PC-3 (cell line): ENCODE measurements at regions not wholly inside any gene's neighbourhood (a gene's known extent, or its start where the extent isn't known, plus 50 kb on each side); places are given as distances from the start of the nearest gene placed in this dataset.
A peak's percentile ranks its signal among the peaks of the same experiment; 100 is the strongest.

Experiments used
- ATAC-seq: fragments of 200-7000 bp; cut with Tn5 transposase; 2 replicates; pipeline ENCODE4 v1.9.1; 2020; ENCODE audit warnings: mild to moderate bottlenecking, moderate library complexity
- BruUV-seq: library from RNA; stranded (reverse); fragments of 400-500 nt; replicated peaks from 2 replicates; lab custom pipeline; 2021; lab: Mats Ljungman, UMichigan
- CTCF ChIA-PET: fragments of 300-600 bp; sonication (Branson Sonifier 250); formaldehyde crosslinking; loops from one replicate; lab custom pipeline; 2022; ENCODE audit warnings: antibody characterized with exemption; lab: Charles Lee
- POLR2A ChIA-PET: fragments of 300-600 bp; sonication (Branson Sonifier 250); formaldehyde crosslinking; loops from one replicate; lab custom pipeline; 2022; ENCODE audit warnings: antibody characterized with exemption; ENCODE audit not compliant: unreplicated experiment; lab: Charles Lee
- DNase-seq: peaks from one replicate; pipeline ENCODE4 v3.0.0-alpha.2; 2015
- H2AFZ ChIP-seq: fragments of 300-600 bp; sonication (generic); 2 replicates; pipeline ENCODE4 v1.6.0; 2016; ENCODE audit warnings: antibody characterized with exemption, low read length
- H3F3A ChIP-seq: fragments of 300-600 bp; sonication (generic); one replicate; pipeline ENCODE4 v1.6.0; 2017; ENCODE audit warnings: antibody characterized with exemption, low read length, control low read depth, mild to moderate bottlenecking; ENCODE audit not compliant: unreplicated experiment
- H3K27ac ChIP-seq: fragments of 300-600 bp; sonication (generic); 2 replicates; pipeline ENCODE4 v1.5.1; 2016; ENCODE audit warnings: mild to moderate bottlenecking, low read length
- H3K27me3 ChIP-seq: fragments of 300-600 bp; sonication (generic); 2 replicates; pipeline ENCODE4 v1.6.1; 2016; ENCODE audit warnings: low read length, mixed read lengths
- H3K36me3 ChIP-seq: fragments of 300-600 bp; sonication (generic); 2 replicates; pipeline ENCODE4 v1.6.1; 2016; ENCODE audit warnings: low read depth, mixed run types, low read length, mixed read lengths
- H3K4me1 ChIP-seq: fragments of 300-600 bp; sonication (generic); 2 replicates; pipeline ENCODE4 v1.5.1; 2016; ENCODE audit warnings: low read length; ENCODE audit not compliant: insufficient read depth
- H3K4me2 ChIP-seq: fragments of 300-600 bp; sonication (generic); 2 replicates; pipeline ENCODE4 v1.6.0; 2016; ENCODE audit warnings: low read length
- H3K4me3 ChIP-seq: fragments of 300-600 bp; sonication (generic); 2 replicates; pipeline ENCODE4 v1.5.1; 2016; ENCODE audit warnings: mild to moderate bottlenecking, low read length, mixed read lengths
- H3K79me2 ChIP-seq: fragments of 300-600 bp; sonication (generic); 2 replicates; pipeline ENCODE4 v1.6.1; 2017; ENCODE audit warnings: low read length, mixed read lengths
- H3K9ac ChIP-seq: fragments of 300-600 bp; sonication (generic); 2 replicates; pipeline ENCODE4 v1.6.0; 2016; ENCODE audit warnings: mild to moderate bottlenecking, low read length
- H3K9me2 ChIP-seq: fragments of 300-600 bp; sonication (generic); replicated peaks from 2 replicates; pipeline ENCODE4 v1.6.1; 2016; ENCODE audit warnings: mixed run types, low read length, mixed read lengths
- H3K9me3 ChIP-seq: fragments of 300-600 bp; sonication (generic); 2 replicates; pipeline ENCODE4 v1.6.1; 2016; ENCODE audit warnings: low read length, mixed read lengths
- H4K20me1 ChIP-seq: fragments of 300-600 bp; sonication (generic); 2 replicates; pipeline ENCODE4 v1.6.1; 2016; ENCODE audit warnings: low read length, mixed read lengths
- EZH2 ChIP-seq: fragments of 300-600 bp; sonication (generic); IDR thresholded peaks from one replicate; pipeline ENCODE4 v1.6.1; 2017; ENCODE audit warnings: antibody characterized with exemption, mild to moderate bottlenecking, low read length; ENCODE audit not compliant: unreplicated experiment
- EZH2phosphoT487 ChIP-seq: fragments of 300-600 bp; sonication (generic); IDR thresholded peaks from 2 replicates; pipeline ENCODE4 v1.6.1; 2018; ENCODE audit warnings: mild to moderate bottlenecking, antibody characterized with exemption, low read length, borderline replicate concordance
- intact Hi-C: fragments of 100-400 bp; cut with micrococcal nuclease; formaldehyde crosslinking; loops from 2 replicates; pipeline ENCODE4 v1.9.0; 2023
- TF ChIP-seq, protein P1 (sequence below): fragments of 300-600 bp; sonication (generic); conservative IDR thresholded peaks from 2 replicates; pipeline ENCODE4 v1.5.1; 2017; ENCODE audit warnings: antibody characterized with exemption, low read depth, mild to moderate bottlenecking, low read length

DNA sequence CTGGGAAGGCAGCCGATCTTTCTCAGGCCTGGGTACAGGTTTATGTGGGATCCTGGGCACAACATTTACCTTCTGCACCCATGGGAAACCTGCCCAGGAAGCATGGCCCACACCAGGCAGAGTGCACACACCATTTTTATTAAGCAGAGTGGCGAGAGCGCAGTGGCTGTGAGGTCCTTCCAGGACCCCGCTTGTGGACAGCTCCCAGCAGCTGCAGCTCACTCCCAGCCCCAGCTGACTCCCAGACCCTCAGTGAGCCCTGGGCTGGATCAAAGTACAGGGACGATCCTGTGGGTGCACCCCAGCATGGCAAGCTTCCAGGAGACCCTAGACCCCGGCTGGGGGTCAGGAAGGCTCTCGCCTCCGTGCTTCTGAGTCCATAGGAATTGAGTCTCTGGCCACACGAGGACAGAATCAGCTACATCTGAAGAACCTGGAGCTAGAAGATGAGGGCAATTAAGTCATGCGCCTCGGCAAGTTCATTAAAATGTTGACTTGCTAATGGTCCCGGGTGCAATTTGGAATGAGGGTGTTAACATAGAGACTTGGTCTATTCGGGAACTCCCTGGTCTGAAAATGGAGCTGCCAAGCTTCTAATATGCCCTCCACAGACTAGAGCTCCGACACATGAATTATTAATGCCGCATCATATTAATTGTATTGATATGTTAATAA is 65.4 kb upstream of the SLCO4A1 start:
- Histone ChIP-seq H3K27ac (no peak overlapping the region), H3K4me1 (no peaks in the 10 kb centered on the region), H2AFZ (no peak overlapping the region), H3K79me2 (no peaks in the 10 kb centered on the region), H3F3A (no peaks in the 10 kb centered on the region), H3K4me3 (no peak overlapping the region), H3K36me3 (no peaks in the 10 kb centered on the region), H4K20me1 (no peaks in the 10 kb centered on the region), H3K9me2 (no peaks in the 10 kb centered on the region), H3K4me2 (no peak overlapping the region), H3K9me3 (no peaks in the 10 kb centered on the region), H3K9ac (no peak overlapping the region), H3K27me3 (peaks cover 83% of the 10 kb centered on the region)
- CTCF ChIA-PET: interaction anchor here (1.0 kb wide), 1 partner anchor 40 kb away, joined by 3 read pairs; no protein-coding TSS in a partner anchor
- DNase-seq: peak; percentile 8
- peak; percentile 26; the same call in 1 of the 2 replicates for ATAC-seq
- POLR2A ChIA-PET: interaction anchor here (1.0 kb wide), 1 partner anchor 27 kb away, joined by 3 read pairs; no protein-coding TSS in a partner anchor
- intact Hi-C loops: no loop called here
- TF ChIP-seq EZH2 (no peak), EZH2phosphoT487 (no peak)
- TF ChIP-seq, protein P1, sequence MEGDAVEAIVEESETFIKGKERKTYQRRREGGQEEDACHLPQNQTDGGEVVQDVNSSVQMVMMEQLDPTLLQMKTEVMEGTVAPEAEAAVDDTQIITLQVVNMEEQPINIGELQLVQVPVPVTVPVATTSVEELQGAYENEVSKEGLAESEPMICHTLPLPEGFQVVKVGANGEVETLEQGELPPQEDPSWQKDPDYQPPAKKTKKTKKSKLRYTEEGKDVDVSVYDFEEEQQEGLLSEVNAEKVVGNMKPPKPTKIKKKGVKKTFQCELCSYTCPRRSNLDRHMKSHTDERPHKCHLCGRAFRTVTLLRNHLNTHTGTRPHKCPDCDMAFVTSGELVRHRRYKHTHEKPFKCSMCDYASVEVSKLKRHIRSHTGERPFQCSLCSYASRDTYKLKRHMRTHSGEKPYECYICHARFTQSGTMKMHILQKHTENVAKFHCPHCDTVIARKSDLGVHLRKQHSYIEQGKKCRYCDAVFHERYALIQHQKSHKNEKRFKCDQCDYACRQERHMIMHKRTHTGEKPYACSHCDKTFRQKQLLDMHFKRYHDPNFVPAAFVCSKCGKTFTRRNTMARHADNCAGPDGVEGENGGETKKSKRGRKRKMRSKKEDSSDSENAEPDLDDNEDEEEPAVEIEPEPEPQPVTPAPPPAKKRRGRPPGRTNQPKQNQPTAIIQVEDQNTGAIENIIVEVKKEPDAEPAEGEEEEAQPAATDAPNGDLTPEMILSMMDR: no peak
- no TSS peak for BruUV-seq

DNA sequence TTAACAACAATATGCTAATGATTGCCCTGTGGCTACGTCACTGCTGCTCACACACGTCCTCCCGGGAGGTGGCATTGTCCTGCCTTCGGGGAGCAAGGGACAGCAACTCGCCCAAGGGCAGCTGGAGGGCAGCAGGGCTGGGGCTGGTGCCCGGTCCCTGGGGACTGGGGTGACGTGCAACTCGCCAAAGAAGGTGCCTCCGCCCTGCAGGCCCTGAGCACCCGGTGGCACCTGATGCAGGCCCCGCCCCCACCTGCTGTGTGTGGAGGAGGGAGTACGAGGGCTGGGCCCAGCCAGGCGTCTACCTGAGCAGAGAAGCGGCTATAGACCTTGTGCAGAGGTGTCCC is 64.8 kb upstream of the SLCO4A1 start:
- H3K4me1 ChIP-seq: no peaks in the 10 kb centered on the region
- H3F3A ChIP-seq: no peaks in the 10 kb centered on the region
- BruUV-seq: no TSS peak
- no peak overlapping the region for H3K27ac ChIP-seq
- intact Hi-C loops: no loop called here
- peak; percentile 9 for DNase-seq
- no peaks in the 10 kb centered on the region for H3K79me2 ChIP-seq
- ChIA-PET POLR2A (no interaction called here), CTCF (interaction anchor here (0.6 to 1.0 kb wide), 2 partner anchors 40 to 48 kb away, joined by 3 to 4 read pairs; no protein-coding TSS in a partner anchor)
- H3K27me3 ChIP-seq: peaks cover 87% of the 10 kb centered on the region
- no peaks in the 10 kb centered on the region for H3K9me3 ChIP-seq
- H2AFZ ChIP-seq: no peak overlapping the region
- TF ChIP-seq EZH2phosphoT487 (no peak), EZH2 (no peak)
- TF ChIP-seq, protein P1: no peak
- no peaks in the 10 kb centered on the region for H3K36me3 ChIP-seq
- H3K9ac ChIP-seq: no peak overlapping the region
- H4K20me1 ChIP-seq: no peaks in the 10 kb centered on the region
- no peaks in the 10 kb centered on the region for H3K9me2 ChIP-seq
- H3K4me2 ChIP-seq: no peak overlapping the region
- H3K4me3 ChIP-seq: no peak overlapping the region
- peak; percentile 16 for ATAC-seq

DNA sequence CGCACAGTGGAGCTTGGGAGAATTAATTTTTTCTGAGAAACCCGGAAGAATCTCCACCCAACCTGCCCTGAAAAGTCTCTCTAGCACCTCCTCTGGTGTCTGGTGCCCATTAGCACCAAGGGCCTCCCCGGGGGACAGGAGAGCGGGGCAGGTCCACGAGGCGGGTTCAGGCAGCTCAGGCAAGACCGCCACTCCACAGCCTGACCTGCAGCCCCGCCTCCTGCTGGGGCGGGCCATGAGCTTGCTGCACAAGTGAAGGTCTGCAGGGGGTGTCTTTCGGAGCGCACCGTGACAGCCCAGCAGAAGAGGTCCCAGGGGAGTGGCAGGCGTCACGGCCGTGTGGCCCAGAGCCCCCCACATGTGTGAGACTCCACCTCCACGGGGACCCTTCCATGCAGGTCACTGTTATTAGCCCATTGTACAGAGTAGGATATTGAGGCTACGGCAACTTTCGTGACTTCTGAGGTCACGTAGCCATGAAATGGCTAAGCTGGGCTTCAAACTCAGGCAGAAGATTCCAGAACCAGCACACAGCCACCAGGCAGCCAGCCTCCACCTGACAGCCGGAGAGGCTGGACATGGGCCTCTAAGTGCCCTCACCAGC is 63.9 kb upstream of the SLCO4A1 start:
- POLR2A ChIA-PET: no interaction called here
- H3K27ac ChIP-seq: no peak overlapping the region
- no peaks in the 10 kb centered on the region for H3K79me2 ChIP-seq
- no peaks in the 10 kb centered on the region for H4K20me1 ChIP-seq
- H3K9me3 ChIP-seq: no peaks in the 10 kb centered on the region
- CTCF ChIA-PET: interaction anchor here (0.5 kb wide), 1 partner anchor 78 kb away, joined by 3 read pairs; no protein-coding TSS in a partner anchor
- intact Hi-C loops: no loop called here
- ATAC-seq (peak; percentile 42; the same call in 1 of the 2 replicates), DNase-seq (peak; percentile 11)
- no peak overlapping the region for H3K9ac ChIP-seq
- no peak for TF ChIP-seq EZH2
- TF ChIP-seq, protein P1: 0 out of 2 replicates have a peak, but pooled peaks have one; percentile 29
- H3K36me3 ChIP-seq: no peaks in the 10 kb centered on the region
- H3K4me1 ChIP-seq: no peaks in the 10 kb centered on the region
- no peak overlapping the region for H3K4me2 ChIP-seq
- H3K27me3 ChIP-seq: peaks cover 88% of the 10 kb centered on the region
- no peaks in the 10 kb centered on the region for H3F3A ChIP-seq
- no peaks in the 10 kb centered on the region for H3K9me2 ChIP-seq
- no peak overlapping the region for H2AFZ ChIP-seq
- BruUV-seq: no TSS peak
- no peak overlapping the region for H3K4me3 ChIP-seq
